NCI-H1092 treated with DMSO at 0.1 percent for 48 hours (cell line): ENCODE measurements at regions not wholly inside any gene's neighbourhood (a gene's known extent, or its start where the extent isn't known, plus 50 kb on each side); places are given as distances from the start of the nearest gene placed in this dataset.

Experiments used
- DNase-seq: peaks from one replicate; lab custom pipeline; 2025; lab: John Stamatoyannopoulos, UW

DNA sequence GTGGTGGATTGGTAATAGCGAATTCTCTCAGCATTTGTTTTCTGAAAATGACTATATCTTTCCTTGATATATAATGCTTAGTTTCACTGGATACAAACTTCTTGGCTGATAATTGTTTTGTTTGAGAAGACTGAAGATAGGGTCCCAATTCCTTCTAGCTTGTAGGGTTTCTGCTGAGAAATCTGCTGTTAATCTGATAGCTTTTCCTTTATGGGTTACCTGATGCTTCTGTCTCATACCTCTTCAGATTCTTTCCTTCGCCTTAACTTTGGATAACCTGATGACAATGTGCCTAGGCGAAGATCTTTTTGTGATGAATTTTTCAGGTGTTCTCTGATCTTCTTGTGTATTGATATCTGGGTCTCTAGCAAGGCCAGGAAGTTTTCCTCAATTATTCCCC, 94.7 kb upstream of the ACO1 start:
- DNase-seq = no peak

DNA sequence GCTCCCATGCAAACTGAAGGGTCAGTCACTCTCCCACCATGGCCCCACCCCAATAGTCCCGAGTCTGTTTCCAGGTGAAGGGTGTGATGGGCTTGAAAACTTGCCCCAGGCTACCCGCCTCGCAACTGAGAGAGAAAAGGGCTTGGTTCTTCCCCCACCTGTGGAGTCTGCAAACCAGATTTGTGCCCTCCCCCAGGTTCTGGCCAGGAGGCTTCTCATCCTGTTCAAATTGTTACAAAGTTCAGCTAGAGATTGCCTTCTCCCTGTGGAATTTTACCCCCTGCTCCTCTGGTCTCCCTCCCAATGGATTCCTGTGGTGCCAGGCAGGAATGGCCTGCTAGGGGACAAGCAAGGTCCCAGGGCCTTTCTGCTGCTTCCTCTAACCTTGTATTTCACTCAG, 93.1 kb upstream of the ACO1 start:
- no peak for DNase-seq

DNA sequence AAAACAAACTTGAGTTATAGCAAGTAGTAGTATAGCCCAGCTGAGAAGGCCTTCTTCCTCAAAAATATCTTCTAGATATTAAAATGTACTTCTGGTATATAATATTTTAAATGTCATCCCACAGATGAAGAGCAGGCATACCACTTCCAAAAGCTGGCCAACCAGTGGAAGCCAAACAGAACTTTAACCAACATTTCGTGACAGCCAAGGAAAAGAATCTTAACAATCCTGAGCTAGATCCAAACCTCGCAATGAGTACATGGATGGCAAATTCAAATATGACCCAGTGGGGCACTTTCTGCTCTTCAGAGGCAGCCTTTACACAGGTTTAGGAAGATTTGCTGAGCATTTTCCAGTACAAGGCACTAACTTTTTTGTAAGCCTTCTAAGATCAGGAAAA, 91.8 kb upstream of the ACO1 start:
- no peak for DNase-seq

DNA sequence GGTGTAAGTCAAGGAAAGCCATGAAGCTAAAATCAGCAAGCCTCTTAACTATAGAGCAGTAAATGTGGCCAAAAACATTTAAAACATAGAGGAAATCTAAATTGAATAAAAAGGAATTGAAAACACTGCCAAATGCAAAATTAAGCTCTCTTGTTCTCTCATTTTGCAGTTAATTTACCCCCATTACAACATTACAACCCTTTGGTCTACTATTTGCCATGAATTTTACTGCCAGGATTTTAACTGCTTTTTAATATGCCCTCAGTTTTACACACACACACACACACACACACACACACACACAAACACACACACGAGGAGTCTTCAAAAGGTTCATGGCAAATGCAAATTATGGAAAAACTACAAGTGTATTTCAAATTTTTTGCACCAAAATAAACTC, 91.4 kb upstream of the ACO1 start:
- no peak for DNase-seq

DNA sequence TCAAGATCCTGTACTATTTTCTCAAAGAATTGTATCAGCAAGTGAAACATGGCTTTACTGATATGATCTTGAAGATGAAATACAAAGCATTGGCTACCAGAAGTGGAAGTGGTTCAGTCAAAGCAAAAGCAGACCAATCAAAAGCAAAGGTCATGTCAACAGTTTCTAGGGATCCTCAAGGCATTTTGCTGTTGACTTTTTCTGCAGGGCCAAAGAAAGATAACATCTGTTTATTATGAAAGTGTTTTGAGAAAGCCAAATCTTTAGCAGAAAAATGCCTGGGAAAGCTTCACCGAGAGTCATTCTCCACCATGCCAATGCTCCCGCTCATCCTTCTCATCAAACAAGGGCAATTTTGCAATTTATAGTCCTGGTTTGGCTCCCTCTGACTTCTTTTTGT, 90.3 kb upstream of the ACO1 start:
- DNase-seq = no peak

DNA sequence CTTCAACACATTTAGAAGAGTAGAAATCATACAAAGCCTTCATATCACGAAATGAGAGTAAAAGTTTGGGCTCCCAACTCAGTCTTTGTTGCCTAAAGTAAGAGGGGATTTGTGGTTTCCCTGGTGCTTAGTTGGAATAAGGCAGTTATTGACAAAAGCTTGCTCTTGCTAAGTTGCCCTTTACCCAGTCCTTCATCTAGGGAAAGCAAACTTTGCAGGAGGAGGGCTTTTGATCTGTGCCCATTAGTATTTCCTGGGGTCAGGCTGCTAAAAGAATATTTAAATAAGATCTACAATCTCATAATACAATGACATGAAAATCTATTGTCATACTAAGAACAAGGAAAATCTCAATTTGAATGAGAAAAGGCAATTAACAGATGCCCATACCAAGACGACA, 84.1 kb upstream of the ACO1 start:
- no peak for DNase-seq

DNA sequence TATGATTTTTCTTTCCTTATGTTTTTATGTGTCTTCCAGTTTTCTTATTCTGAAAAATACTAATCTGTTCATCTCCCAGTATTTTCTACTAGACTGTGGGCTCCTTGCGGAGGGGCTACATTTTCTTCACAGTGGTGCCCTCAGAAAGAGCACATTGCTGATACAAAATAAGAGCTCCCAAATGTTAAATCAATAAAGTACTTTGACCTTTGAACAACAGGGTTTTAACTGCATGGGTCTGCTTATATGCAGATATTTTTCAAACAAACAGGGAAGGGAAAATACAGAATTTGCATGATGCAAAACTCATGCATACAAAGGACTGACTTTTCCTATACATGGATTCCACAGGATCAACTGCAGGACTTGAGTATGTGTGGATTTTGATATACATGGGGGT, 79.9 kb upstream of the ACO1 start:
- no peak for DNase-seq

DNA sequence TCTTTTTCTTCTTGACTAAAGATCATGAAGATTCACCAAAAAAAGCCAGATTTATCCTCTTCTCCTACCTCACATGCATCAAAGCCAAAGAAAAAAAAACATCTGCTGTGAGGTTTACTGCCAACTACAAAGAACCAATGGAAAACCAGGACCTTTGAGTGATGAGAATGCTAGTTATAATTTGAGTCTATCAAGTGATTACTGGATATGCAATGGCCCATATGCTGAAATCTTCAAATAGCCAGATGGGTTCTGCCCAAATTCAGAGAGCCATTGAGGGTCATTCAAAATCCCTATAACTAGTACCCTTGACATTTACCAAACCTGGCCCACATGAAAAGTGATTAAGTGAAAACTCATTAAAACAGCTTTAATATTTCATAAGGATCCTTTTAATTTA, 78.4 kb upstream of the ACO1 start:
- no peak for DNase-seq

DNA sequence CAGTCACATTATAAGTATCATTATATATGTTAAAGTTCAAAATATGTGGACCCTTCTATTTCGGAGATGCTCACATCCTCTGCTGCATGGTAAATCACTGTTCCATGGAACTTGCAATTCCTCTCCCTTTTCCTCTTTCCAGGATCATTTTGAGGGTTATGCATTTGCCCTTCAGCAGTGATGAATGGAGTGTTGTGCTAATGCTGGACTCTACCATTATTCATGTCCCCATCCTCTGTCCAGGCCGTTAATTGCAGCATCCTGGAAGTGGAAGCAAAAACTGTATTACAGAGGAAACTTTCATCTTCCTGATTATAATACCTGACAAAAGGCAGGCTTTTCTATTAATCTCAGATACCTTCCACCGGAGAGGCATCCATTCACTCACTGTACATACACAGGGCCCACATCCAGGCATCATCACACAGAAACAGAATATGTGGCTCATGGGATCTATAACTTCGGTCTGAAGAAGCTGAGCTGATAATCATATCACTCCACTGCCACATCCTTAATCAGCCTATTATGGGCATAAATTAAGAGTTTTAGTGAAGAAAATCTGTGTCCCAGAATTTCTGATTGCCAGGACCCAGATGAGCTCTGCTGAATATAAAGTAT, 65.0 kb upstream of the ACO1 start:
- no peak for DNase-seq

DNA sequence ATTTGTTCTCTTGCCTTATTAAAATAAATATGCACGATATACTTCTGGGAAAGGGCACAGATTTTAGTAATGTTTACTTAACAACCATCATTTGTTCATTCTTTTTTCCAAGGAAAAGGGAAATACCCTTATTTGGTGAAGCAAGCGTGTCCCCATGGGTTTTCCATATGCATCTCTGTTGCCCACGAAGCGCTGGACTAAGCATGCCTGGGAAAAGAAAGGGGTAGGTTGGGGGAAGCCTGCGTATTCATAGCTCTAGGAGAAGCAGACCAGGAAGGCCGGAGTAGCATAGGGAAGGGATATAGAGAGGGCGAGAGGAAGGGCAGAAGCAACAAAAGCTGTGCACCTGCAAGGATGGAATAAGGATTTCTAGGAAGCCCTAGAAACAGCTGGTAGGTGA, 61.8 kb upstream of the ACO1 start:
- DNase-seq = no peak

DNA sequence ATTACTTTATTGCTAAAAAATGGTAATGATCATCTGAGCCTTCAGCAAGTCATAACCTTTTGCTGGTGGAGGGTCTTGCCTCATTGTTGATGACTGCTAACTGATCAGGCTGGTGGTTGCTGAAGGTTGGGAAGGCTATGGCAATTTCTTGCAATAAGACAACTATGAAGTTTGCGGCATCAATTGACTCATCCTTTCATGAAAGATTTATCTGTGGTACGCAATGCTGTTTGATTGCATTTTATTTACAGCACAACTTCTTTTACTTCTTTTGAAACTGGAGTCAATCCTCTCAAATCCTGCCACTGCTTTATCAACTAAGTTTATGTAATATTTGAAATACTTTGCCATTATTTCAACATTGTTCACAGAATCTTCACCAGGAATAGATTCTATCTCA, 58.3 kb upstream of the ACO1 start:
- no peak for DNase-seq

DNA sequence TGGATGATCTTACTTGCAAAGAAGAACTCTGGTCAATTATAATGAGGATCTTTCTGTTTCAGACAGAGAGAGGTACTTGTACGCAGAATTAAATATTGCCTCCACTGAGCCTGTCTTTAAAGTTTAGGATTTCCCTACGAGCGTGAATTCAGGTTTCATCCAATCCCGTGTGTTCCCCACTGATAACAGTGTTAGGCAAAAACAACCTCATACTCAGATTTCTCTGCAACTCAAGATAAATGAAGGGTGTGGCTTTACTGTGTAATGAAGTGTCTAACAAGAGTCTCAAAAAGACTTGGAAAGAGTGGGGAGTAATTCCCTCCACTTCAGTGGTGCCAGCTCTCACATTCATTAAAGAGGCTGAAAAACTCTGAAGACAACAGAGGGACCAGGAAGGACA, 53.2 kb upstream of the ACO1 start:
- DNase-seq = no peak

DNA sequence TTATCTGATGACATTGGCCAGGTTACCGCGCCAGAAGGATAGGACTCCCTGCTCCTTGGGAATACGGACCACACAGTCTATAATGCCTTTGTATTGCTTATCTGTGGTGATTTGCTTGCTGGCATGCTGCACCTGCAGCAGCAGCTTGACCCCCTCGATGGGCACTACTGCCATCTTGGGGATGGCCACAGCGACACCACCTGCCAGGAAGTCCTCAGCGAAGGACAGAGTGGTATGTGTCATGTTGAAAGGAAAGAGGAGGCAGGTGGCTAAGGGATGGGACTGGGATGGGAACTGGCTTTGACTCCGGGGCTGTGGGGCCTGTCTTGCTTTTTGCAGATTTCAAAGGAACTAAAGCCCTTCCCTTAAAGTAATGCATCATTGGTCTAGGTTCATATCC, 50.3 kb upstream of the ACO1 start:
- no peak for DNase-seq
